ENCODE measurements at regions not wholly inside any gene's neighbourhood (a gene's known extent, or its start where the extent isn't known, plus 50 kb on each side); places are given as distances from the start of the nearest gene placed in this dataset.

DNA sequence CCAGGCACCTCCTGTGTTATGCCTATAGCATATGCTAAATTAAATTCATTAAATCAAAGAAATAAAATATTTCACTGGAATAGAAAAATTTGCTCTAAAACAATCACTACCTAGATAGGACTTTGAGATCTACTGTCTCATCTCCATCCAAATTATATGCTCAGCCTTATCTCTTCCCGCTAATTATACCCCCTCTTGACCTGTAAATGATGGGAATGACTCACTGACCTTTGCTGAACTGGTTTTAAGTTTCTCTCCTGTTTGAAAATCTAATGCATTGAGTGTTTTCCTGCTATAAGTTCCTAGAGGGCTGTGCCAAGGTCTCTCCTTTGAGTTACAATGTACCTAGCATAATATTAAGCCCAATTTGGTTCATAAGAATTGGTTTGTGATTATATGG, 110.1 kb downstream of the BMP2 start:
- 61% methylated on average over 1 of the region's 1 CpG for WGBS
- no peak for TF ChIP-seq NR2F2 (IDR thresholded peaks at IDR 0.05)
- TF ChIP-seq EGR1 (IDR thresholded peaks at IDR 0.05; ENCODE audit: low read depth in 2 of 2): no peak
- no peak for TF ChIP-seq FOXA2 (IDR thresholded peaks at IDR 0.05)
- no peak for TF ChIP-seq JUND (IDR thresholded peaks at IDR 0.05)
- TF ChIP-seq FOXA1 (IDR thresholded peaks at IDR 0.05): no peak
- TF ChIP-seq, protein P1, sequence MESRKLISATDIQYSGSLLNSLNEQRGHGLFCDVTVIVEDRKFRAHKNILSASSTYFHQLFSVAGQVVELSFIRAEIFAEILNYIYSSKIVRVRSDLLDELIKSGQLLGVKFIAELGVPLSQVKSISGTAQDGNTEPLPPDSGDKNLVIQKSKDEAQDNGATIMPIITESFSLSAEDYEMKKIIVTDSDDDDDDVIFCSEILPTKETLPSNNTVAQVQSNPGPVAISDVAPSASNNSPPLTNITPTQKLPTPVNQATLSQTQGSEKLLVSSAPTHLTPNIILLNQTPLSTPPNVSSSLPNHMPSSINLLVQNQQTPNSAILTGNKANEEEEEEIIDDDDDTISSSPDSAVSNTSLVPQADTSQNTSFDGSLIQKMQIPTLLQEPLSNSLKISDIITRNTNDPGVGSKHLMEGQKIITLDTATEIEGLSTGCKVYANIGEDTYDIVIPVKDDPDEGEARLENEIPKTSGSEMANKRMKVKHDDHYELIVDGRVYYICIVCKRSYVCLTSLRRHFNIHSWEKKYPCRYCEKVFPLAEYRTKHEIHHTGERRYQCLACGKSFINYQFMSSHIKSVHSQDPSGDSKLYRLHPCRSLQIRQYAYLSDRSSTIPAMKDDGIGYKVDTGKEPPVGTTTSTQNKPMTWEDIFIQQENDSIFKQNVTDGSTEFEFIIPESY (IDR thresholded peaks at IDR 0.05): no peak
- TF ChIP-seq, protein P2, sequence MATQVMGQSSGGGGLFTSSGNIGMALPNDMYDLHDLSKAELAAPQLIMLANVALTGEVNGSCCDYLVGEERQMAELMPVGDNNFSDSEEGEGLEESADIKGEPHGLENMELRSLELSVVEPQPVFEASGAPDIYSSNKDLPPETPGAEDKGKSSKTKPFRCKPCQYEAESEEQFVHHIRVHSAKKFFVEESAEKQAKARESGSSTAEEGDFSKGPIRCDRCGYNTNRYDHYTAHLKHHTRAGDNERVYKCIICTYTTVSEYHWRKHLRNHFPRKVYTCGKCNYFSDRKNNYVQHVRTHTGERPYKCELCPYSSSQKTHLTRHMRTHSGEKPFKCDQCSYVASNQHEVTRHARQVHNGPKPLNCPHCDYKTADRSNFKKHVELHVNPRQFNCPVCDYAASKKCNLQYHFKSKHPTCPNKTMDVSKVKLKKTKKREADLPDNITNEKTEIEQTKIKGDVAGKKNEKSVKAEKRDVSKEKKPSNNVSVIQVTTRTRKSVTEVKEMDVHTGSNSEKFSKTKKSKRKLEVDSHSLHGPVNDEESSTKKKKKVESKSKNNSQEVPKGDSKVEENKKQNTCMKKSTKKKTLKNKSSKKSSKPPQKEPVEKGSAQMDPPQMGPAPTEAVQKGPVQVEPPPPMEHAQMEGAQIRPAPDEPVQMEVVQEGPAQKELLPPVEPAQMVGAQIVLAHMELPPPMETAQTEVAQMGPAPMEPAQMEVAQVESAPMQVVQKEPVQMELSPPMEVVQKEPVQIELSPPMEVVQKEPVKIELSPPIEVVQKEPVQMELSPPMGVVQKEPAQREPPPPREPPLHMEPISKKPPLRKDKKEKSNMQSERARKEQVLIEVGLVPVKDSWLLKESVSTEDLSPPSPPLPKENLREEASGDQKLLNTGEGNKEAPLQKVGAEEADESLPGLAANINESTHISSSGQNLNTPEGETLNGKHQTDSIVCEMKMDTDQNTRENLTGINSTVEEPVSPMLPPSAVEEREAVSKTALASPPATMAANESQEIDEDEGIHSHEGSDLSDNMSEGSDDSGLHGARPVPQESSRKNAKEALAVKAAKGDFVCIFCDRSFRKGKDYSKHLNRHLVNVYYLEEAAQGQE (IDR thresholded peaks at IDR 0.05): no peak
- no peak for TF ChIP-seq TAF1 (conservative IDR thresholded peaks at IDR 0.05)
- TF ChIP-seq HNF4A (conservative IDR thresholded peaks at IDR 0.05): no peak
- TF ChIP-seq RAD21 (IDR thresholded peaks at IDR 0.05): no peak
- TF ChIP-seq, protein P3, sequence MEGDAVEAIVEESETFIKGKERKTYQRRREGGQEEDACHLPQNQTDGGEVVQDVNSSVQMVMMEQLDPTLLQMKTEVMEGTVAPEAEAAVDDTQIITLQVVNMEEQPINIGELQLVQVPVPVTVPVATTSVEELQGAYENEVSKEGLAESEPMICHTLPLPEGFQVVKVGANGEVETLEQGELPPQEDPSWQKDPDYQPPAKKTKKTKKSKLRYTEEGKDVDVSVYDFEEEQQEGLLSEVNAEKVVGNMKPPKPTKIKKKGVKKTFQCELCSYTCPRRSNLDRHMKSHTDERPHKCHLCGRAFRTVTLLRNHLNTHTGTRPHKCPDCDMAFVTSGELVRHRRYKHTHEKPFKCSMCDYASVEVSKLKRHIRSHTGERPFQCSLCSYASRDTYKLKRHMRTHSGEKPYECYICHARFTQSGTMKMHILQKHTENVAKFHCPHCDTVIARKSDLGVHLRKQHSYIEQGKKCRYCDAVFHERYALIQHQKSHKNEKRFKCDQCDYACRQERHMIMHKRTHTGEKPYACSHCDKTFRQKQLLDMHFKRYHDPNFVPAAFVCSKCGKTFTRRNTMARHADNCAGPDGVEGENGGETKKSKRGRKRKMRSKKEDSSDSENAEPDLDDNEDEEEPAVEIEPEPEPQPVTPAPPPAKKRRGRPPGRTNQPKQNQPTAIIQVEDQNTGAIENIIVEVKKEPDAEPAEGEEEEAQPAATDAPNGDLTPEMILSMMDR (IDR thresholded peaks at IDR 0.05; ENCODE audit: low read depth, low read length, missing input control): no peak
- TF ChIP-seq, protein P4, sequence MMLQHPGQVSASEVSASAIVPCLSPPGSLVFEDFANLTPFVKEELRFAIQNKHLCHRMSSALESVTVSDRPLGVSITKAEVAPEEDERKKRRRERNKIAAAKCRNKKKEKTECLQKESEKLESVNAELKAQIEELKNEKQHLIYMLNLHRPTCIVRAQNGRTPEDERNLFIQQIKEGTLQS (IDR thresholded peaks at IDR 0.05): no peak
- TF ChIP-seq HNF4G (IDR thresholded peaks at IDR 0.05): no peak
- TF ChIP-seq GABPA (IDR thresholded peaks at IDR 0.05 in 1 of 2, conservative IDR thresholded peaks at IDR 0.05 in 1 of 2): no peak
- Histone ChIP-seq H3K9me3 (ENCODE audit: control insufficient read depth in 4 of 4, low read length in 3 of 4) (no peaks in the 10 kb centered on the region), H3K27me3 (ENCODE audit: control insufficient read depth in 4 of 4, insufficient read depth in 4 of 4, low read length in 3 of 4) (peaks cover 0 to 5% (median 0%) of the 10 kb centered on the region in 4 donors), H3K27ac (ENCODE audit: low read depth in 1 of 2, low read length in 2 of 2) (no peak overlapping the region), H3K4me3 (ENCODE audit: low read depth in 1 of 3, low read length in 3 of 3) (no peak overlapping the region), H3K36me3 (ENCODE audit: control insufficient read depth in 4 of 4, insufficient read depth in 3 of 4, low read depth in 1 of 4, low read length in 3 of 4) (no peaks in the 10 kb centered on the region), H3K9ac (ENCODE audit: low read depth in 1 of 2, low read length in 2 of 2) (no peak overlapping the region), H3K4me1 (ENCODE audit: control insufficient read depth in 4 of 4, insufficient read depth in 4 of 4, low read length in 3 of 4) (no peaks in the 10 kb centered on the region)
- no peak for DNase-seq (ENCODE audit: low spot score)

DNA sequence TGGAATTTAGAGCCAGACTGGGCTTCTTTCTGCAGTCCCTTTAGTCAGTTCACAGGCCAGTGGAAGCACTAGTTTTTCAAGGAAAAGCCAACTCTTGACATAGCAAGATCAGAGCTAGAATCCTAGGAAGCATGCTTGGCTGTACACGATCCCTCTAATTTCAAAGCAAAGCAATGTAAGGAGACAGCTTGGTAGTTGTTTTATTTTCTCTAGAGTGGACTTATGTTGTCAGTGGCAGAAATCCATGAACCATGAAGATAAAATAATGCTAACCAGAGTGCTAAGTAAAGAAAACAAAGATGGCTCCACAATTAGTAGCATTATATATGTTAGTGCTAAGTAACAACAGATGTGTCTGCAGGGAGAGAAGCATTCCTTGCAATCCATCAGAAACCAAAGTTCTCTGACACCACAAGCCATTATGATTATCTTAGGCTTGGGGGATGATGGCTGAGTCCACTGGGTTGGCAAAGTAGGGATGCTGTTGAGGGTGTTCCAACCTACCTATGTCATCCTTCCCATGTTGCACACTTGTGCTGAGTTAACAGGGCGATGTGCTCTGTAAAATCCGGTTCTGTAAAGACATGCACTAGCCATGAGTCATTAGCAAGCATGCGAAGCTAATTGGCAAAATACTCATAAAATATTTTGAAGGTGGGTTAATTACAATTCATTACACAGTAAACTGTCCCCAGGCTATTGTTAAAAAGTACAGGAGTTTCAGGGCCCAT, 115.2 kb downstream of the BMP2 start:
- 87% methylated on average over 4 of the region's 4 CpGs for WGBS
- Histone ChIP-seq H3K9me3 (ENCODE audit: control insufficient read depth in 4 of 4, low read length in 3 of 4) (no peaks in the 10 kb centered on the region), H3K4me1 (ENCODE audit: control insufficient read depth in 4 of 4, insufficient read depth in 4 of 4, low read length in 3 of 4) (no peaks in the 10 kb centered on the region), H3K27me3 (ENCODE audit: control insufficient read depth in 4 of 4, insufficient read depth in 4 of 4, low read length in 3 of 4) (no peaks in the 10 kb centered on the region), H3K4me3 (ENCODE audit: low read depth in 1 of 3, low read length in 3 of 3) (no peak overlapping the region), H3K9ac (ENCODE audit: low read depth in 1 of 2, low read length in 2 of 2) (no peak overlapping the region), H3K36me3 (ENCODE audit: control insufficient read depth in 4 of 4, insufficient read depth in 3 of 4, low read depth in 1 of 4, low read length in 3 of 4) (no peaks in the 10 kb centered on the region), H3K27ac (ENCODE audit: low read depth in 1 of 2, low read length in 2 of 2) (no peak overlapping the region)
- DNase-seq (ENCODE audit: low spot score): no peak
- TF ChIP-seq, protein P3 (IDR thresholded peaks at IDR 0.05; ENCODE audit: low read depth, low read length, missing input control): no peak
- TF ChIP-seq, protein P4 (IDR thresholded peaks at IDR 0.05): no peak
- TF ChIP-seq, protein P1 (IDR thresholded peaks at IDR 0.05): no peak
- TF ChIP-seq HNF4A (conservative IDR thresholded peaks at IDR 0.05): no peak
- TF ChIP-seq HNF4G (IDR thresholded peaks at IDR 0.05): no peak
- no peak for TF ChIP-seq JUND (IDR thresholded peaks at IDR 0.05)
- TF ChIP-seq, protein P5, sequence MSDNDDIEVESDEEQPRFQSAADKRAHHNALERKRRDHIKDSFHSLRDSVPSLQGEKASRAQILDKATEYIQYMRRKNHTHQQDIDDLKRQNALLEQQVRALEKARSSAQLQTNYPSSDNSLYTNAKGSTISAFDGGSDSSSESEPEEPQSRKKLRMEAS (IDR thresholded peaks at IDR 0.05): no peak
- no peak for TF ChIP-seq GABPA (IDR thresholded peaks at IDR 0.05 in 1 of 2, conservative IDR thresholded peaks at IDR 0.05 in 1 of 2)
- TF ChIP-seq EGR1 (IDR thresholded peaks at IDR 0.05; ENCODE audit: low read depth in 2 of 2): no peak
- no peak for TF ChIP-seq FOXA1 (IDR thresholded peaks at IDR 0.05)
- TF ChIP-seq RXRA (IDR thresholded peaks at IDR 0.05): no peak
- TF ChIP-seq TAF1 (conservative IDR thresholded peaks at IDR 0.05): no peak
- TF ChIP-seq FOXA2 (IDR thresholded peaks at IDR 0.05): no peak

All from liver (tissue), 8 donors.